Left lung (tissue), 4 donors: ENCODE measurements at regions not wholly inside any gene's neighbourhood (a gene's known extent, or its start where the extent isn't known, plus 50 kb on each side); places are given as distances from the start of the nearest gene placed in this dataset.
A peak's percentile ranks its signal among the peaks of the same experiment; 100 is the strongest.
"Not testable (repeated sequence)": the region's sequence is repeated elsewhere in the genome, so short reads cannot be mapped to it uniquely, and the experiment has no call there.

Source experiments
- ATAC-seq: fragments of 200-7000 bp; cut with Tn5 transposase; one replicate; pipeline ENCODE4 v1.9.1; 2020; ENCODE audit warnings: moderate library complexity
- DNase-seq, 4 donors: peaks; one replicate each; pipeline ENCODE4 v3.0.0-alpha.2; 2013 to 2020
- H3K27ac ChIP-seq, 2 donors: fragments of 200-600 bp; sonication (generic) in 1 of 2; one replicate each; pipeline versions ENCODE4 v1.5.0 to v1.8.0; 2020 to 2021
- H3K27me3 ChIP-seq, 2 donors: fragments of 200-600 bp; sonication (generic) in 1 of 2; one replicate each; pipeline versions ENCODE4 v1.5.0 to v1.8.0; 2020 to 2021
- H3K36me3 ChIP-seq, 2 donors: fragments of 200-600 bp; sonication (generic) in 1 of 2; one replicate each; pipeline versions ENCODE4 v1.5.0 to v1.8.0; 2020 to 2021
- H3K4me1 ChIP-seq, 2 donors: fragments of 200-600 bp; one replicate each; pipeline ENCODE4 v1.8.0; 2021
- H3K4me3 ChIP-seq, 2 donors: fragments of 200-600 bp; sonication (generic) in 1 of 2; one replicate each; pipeline versions ENCODE4 v1.5.0 to v1.8.0; 2020 to 2021; ENCODE audit warnings: mild to moderate bottlenecking in 1 of 2
- H3K9me3 ChIP-seq, 2 donors: fragments of 200-600 bp; sonication (generic) in 1 of 2; one replicate each; pipeline versions ENCODE4 v1.5.0 to v1.8.0; 2020 to 2021
- intact Hi-C, 2 donors: fragments of 100-400 bp; cut with DNase I; formaldehyde crosslinking; loops; one replicate each; pipeline versions ENCODE4 v1.11.2 to v1.14.2; 2022
- TF ChIP-seq, protein P1 (sequence below), 2 donors: fragments of 200-600 bp; sonication (generic) in 1 of 2; IDR thresholded peaks; one replicate each; pipeline versions ENCODE4 v1.5.0 to v1.8.0; 2021; ENCODE audit warnings: antibody characterized with exemption in 2 of 2
- donor health status: DM: no; HTN: yes; CAD: no.
- donor health status: DM: no; HTN: no; CAD: no.

DNA sequence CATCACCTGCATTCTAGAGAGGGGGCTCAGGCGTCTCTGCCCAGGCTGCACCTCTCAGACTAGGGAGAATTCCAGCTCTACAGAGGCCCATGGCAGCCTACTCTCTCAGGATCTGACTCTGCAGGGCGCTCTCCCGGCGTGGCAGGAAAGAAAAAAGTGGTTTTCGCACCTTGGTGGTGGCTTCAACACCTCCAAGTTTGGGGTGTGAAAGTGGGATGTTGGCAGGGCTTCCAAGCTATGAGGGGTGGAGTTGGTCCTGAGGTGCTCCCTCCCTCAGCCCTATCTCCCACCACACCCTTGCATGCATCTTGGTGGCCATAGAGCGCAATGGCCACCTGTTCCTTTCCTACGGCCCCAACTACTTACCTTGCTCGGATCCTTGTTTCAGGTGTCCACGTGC is 166.5 kb downstream of the VSIG4 start:
- TF ChIP-seq, protein P1, sequence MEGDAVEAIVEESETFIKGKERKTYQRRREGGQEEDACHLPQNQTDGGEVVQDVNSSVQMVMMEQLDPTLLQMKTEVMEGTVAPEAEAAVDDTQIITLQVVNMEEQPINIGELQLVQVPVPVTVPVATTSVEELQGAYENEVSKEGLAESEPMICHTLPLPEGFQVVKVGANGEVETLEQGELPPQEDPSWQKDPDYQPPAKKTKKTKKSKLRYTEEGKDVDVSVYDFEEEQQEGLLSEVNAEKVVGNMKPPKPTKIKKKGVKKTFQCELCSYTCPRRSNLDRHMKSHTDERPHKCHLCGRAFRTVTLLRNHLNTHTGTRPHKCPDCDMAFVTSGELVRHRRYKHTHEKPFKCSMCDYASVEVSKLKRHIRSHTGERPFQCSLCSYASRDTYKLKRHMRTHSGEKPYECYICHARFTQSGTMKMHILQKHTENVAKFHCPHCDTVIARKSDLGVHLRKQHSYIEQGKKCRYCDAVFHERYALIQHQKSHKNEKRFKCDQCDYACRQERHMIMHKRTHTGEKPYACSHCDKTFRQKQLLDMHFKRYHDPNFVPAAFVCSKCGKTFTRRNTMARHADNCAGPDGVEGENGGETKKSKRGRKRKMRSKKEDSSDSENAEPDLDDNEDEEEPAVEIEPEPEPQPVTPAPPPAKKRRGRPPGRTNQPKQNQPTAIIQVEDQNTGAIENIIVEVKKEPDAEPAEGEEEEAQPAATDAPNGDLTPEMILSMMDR (IDR thresholded peaks at IDR 0.05): no peak
- no peak overlapping the region for H3K4me3 ChIP-seq
- no peak overlapping the region for H3K27ac ChIP-seq
- no peaks in the 10 kb centered on the region for H3K27me3 ChIP-seq
- DNase-seq: no peak
- ATAC-seq: no peak
- intact Hi-C loops: no loop called here
- H3K9me3 ChIP-seq: no peaks in the 10 kb centered on the region
- H3K4me1 ChIP-seq: no peaks in the 10 kb centered on the region
- H3K36me3 ChIP-seq: no peaks in the 10 kb centered on the region

DNA sequence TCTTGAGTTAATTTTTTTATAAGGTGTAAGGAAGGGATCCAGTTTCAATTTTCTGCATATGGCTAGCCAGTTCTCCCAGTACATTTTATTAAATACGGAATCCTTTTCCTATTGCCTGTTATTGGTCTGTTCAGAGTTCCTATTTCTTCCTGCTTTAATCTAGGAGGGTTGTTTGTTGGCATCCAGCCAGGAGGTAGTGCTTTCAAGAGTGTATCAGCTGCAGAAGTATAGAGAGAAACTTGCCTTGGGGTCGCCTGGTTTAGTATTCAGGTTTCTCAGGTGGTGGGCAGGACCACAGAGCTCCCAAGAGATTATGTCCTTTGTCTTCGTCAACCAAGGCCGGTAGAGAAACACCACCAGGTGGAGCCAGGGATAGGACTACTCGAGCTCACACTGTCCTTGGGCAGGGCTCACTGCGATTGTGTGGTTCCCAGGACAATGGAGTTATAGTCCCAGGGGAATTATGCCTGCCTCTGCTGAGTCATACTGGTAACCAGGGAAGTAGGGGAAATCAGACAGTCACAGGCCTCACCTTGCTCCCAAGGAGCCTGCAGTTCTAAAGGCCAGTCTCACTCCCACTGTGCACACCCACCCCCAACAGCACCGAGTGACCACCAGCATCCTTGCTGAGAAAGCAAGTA is 168.1 kb downstream of the VSIG4 start:
- TF ChIP-seq, protein P1 (IDR thresholded peaks at IDR 0.05): no peak
- H3K4me3 ChIP-seq: no peak overlapping the region
- no peak overlapping the region for H3K27ac ChIP-seq
- no peaks in the 10 kb centered on the region for H3K4me1 ChIP-seq
- H3K36me3 ChIP-seq: no peaks in the 10 kb centered on the region
- no peaks in the 10 kb centered on the region for H3K9me3 ChIP-seq
- ATAC-seq (peak; percentile 22), DNase-seq (peak in 1 of 4 donors; percentile 35)
- no peaks in the 10 kb centered on the region for H3K27me3 ChIP-seq
- intact Hi-C loops: no loop called here

DNA sequence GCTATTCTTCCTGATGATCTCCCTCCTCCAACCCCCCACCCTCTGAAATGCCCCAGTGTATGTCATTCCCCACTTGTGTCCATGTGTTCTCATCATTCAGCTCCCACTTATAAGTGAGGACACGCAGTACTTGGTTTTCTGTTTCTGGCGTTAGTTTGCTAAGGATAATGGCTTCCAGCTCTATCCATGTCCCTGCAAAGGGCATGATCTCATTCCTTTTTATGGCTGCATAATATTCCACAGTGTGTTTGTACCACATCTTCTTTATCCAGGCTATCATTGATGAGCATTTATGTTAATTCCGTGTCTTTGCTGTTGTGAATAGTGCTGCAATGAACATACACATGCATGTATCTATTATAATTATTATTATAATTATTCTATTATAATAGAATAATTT is 169.3 kb downstream of the VSIG4 start:
- H3K27me3 ChIP-seq, intact Hi-C loops, H3K4me3 ChIP-seq, H3K36me3 ChIP-seq, H3K4me1 ChIP-seq, DNase-seq, H3K27ac ChIP-seq, H3K9me3 ChIP-seq, ATAC-seq: not testable (repeated sequence)

DNA sequence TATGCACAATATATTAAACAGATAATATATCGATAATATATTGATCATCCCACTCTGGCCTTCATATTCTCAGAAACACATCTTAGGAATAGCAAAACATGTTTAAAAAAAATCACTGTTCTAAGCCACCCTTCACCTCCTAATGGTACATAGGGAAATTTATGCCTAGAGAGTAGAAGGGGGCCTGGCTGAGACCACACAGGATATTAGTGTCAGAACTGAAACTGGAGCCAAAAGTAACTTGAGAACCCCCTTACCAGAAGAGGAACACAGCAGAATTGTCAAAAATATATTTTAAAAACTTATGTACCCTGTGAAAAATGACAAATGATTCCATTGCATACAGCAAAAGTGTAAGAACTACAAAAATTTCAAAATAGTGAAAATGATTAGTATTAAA is 173.1 kb downstream of the VSIG4 start:
- no peaks in the 10 kb centered on the region for H3K27me3 ChIP-seq
- no peaks in the 10 kb centered on the region for H3K4me1 ChIP-seq
- H3K36me3 ChIP-seq: no peaks in the 10 kb centered on the region
- no peak overlapping the region for H3K27ac ChIP-seq
- TF ChIP-seq, protein P1 (IDR thresholded peaks at IDR 0.05): no peak
- H3K4me3 ChIP-seq: no peak overlapping the region
- intact Hi-C loops: no loop called here
- ATAC-seq (no peak), DNase-seq (no peak)
- H3K9me3 ChIP-seq: no peaks in the 10 kb centered on the region

DNA sequence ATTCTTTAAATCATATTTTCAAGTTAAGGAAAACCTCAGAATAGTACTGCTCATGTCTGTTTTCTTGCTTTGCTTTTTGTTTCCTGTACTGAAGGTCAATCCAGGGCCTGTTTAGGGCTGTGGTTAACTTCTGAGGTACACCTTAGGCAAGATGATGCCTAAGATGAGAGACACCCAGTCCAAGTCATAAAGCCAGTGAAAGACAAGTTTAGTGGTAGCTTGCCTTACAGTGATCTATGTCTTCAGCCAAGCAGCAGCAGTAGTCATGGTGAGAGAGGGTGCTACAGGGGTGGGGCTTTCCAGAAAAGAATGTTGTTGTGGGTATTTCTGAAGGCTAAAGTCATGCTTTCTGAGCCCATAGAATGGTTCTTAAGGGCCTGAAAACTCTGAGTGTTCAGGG is 173.7 kb downstream of the VSIG4 start:
- Histone ChIP-seq H3K4me3 (no peak overlapping the region), H3K36me3 (no peaks in the 10 kb centered on the region), H3K27me3 (no peaks in the 10 kb centered on the region), H3K9me3 (no peaks in the 10 kb centered on the region), H3K4me1 (no peaks in the 10 kb centered on the region), H3K27ac (no peak overlapping the region)
- intact Hi-C loops: no loop called here
- no peak for DNase-seq
- no peak for ATAC-seq
- TF ChIP-seq, protein P1 (IDR thresholded peaks at IDR 0.05): no peak

DNA sequence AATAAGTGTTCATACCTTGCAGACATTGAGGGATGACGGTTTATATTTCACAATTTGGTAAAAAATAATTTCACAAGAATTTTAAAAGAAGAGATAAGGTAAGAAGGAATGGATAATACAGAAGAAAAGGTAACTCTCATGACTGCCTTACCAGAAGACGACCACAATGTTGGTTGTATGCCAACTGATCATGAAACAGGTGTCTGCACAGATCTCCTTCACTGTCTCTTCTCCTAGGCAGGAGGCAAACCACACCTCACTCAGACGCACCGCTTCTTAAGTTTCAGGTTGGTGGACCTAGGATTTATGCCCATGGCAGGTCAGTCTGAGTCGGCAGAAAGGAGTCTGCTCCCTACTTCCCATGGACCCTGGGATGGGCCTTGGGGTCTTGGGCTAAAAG is 177.2 kb downstream of the VSIG4 start:
- no peaks in the 10 kb centered on the region for H3K27me3 ChIP-seq
- no peak overlapping the region for H3K27ac ChIP-seq
- H3K4me1 ChIP-seq: no peaks in the 10 kb centered on the region
- H3K36me3 ChIP-seq: no peaks in the 10 kb centered on the region
- no peak for ATAC-seq
- TF ChIP-seq, protein P1 (IDR thresholded peaks at IDR 0.05): no peak
- intact Hi-C loops: no loop called here
- no peak for DNase-seq
- no peaks in the 10 kb centered on the region for H3K9me3 ChIP-seq
- H3K4me3 ChIP-seq: no peak overlapping the region
